SH-SY5Y (cell line): ENCODE measurements at regions not wholly inside any gene's neighbourhood (a gene's known extent, or its start where the extent isn't known, plus 50 kb on each side); places are given as distances from the start of the nearest gene placed in this dataset.

ENCODE experiments used
- GATA2 ChIP-seq: IDR thresholded peaks from 2 replicates; pipeline ENCODE4 v1.6.1; 2011; ENCODE audit warnings: mild to moderate bottlenecking, low read depth, low read length
- GATA3 ChIP-seq: IDR thresholded peaks from 2 replicates; pipeline ENCODE4 v1.6.1; 2011; ENCODE audit warnings: low read depth, mild to moderate bottlenecking, low read length, moderate library complexity

DNA sequence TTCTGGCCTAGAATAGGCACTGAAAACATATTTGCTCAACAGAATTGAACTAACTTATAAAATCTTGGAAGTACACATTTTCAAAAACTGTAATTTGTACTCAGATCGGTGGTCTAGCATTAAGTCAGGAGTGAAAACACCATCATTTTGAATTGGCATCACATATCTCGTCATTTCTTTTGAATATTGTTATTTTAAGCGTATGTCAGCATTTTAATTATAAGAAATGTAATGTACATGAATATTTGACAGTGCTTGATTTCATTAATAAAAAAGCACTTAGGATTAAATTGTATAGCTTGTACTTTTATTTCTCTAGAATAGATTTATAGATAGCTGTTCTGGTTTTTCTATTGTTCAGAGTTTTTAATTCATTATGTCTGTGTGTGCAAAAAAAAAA, 892.2 kb downstream of the BCL11B start:
- no peak for TF ChIP-seq GATA3
- TF ChIP-seq GATA2 = no peak
